ENCODE measurements at regions not wholly inside any gene's neighbourhood (a gene's known extent, or its start where the extent isn't known, plus 50 kb on each side); places are given as distances from the start of the nearest gene placed in this dataset.

- DNase-seq (ENCODE audit: low read depth in 1 of 2, low spot score in 2 of 2), result no peak
- Histone ChIP-seq H3K4me3 (no peak overlapping the region), H3K4me1 (replicated peaks) (no peaks in the 10 kb centered on the region), H3K9me3 (replicated peaks) (no peaks in the 10 kb centered on the region), H3K36me3 (no peaks in the 10 kb centered on the region), H3K27ac (no peak overlapping the region), H3K27me3 (replicated peaks) (no peaks in the 10 kb centered on the region)
Observed at GRCh38 chr2:194182888-194183287, 1474.1 kb upstream of the SLC39A10 start.

GRCh38 chr2:194176134-194176533 is 1480.9 kb upstream of the SLC39A10 start:
- no peak overlapping the region for H3K4me3 ChIP-seq
- no peak for DNase-seq (ENCODE audit: low read depth in 1 of 2, low spot score in 2 of 2)
- no peaks in the 10 kb centered on the region for H3K27me3 ChIP-seq (replicated peaks)
- H3K4me1 ChIP-seq (replicated peaks), result no peaks in the 10 kb centered on the region
- no peaks in the 10 kb centered on the region for H3K9me3 ChIP-seq (replicated peaks)
- no peaks in the 10 kb centered on the region for H3K36me3 ChIP-seq
- H3K27ac ChIP-seq, result no peak overlapping the region

GRCh38 chr2:194166818-194167217 is 1490.2 kb upstream of the SLC39A10 start:
- Histone ChIP-seq H3K36me3 (no peaks in the 10 kb centered on the region), H3K4me3 (no peak overlapping the region), H3K27ac (no peak overlapping the region), H3K4me1 (replicated peaks) (no peaks in the 10 kb centered on the region), H3K9me3 (replicated peaks) (no peaks in the 10 kb centered on the region), H3K27me3 (replicated peaks) (no peaks in the 10 kb centered on the region)
- no peak for DNase-seq (ENCODE audit: low read depth in 1 of 2, low spot score in 2 of 2)

- Histone ChIP-seq H3K27ac (no peak overlapping the region), H3K36me3 (no peaks in the 10 kb centered on the region), H3K27me3 (replicated peaks) (no peaks in the 10 kb centered on the region), H3K4me3 (no peak overlapping the region), H3K4me1 (replicated peaks) (no peaks in the 10 kb centered on the region), H3K9me3 (replicated peaks) (no peaks in the 10 kb centered on the region; the same call in 1 of the 2 replicates)
- DNase-seq (ENCODE audit: low read depth in 1 of 2, low spot score in 2 of 2), result no peak
Observed at GRCh38 chr2:194155431-194155830, 1501.6 kb upstream of the SLC39A10 start.

GRCh38 chr2:194151231-194151630 is 1505.8 kb upstream of the SLC39A10 start:
- Histone ChIP-seq H3K9me3 (replicated peaks) (no peaks in the 10 kb centered on the region), H3K27me3 (replicated peaks) (no peaks in the 10 kb centered on the region), H3K36me3 (no peaks in the 10 kb centered on the region), H3K27ac (no peak overlapping the region), H3K4me1 (replicated peaks) (no peaks in the 10 kb centered on the region), H3K4me3 (no peak overlapping the region)
- no peak for DNase-seq (ENCODE audit: low read depth in 1 of 2, low spot score in 2 of 2)

GRCh38 chr2:194135463-194135862 is 1521.6 kb upstream of the SLC39A10 start:
- DNase-seq (ENCODE audit: low read depth in 1 of 2, low spot score in 2 of 2), result no peak
- Histone ChIP-seq H3K27ac (no peak overlapping the region), H3K27me3 (replicated peaks) (no peaks in the 10 kb centered on the region), H3K4me1 (replicated peaks) (no peaks in the 10 kb centered on the region), H3K4me3 (no peak overlapping the region), H3K36me3 (no peaks in the 10 kb centered on the region), H3K9me3 (replicated peaks) (no peaks in the 10 kb centered on the region)

GRCh38 chr2:194128810-194129209 is 1528.2 kb upstream of the SLC39A10 start:
- Histone ChIP-seq H3K27ac (no peak overlapping the region), H3K4me1 (replicated peaks) (no peaks in the 10 kb centered on the region), H3K4me3 (no peak overlapping the region), H3K9me3 (replicated peaks) (0 out of 2 replicates have a peak, but pooled peaks cover 3% of the 10 kb centered on the region), H3K36me3 (no peaks in the 10 kb centered on the region), H3K27me3 (replicated peaks) (no peaks in the 10 kb centered on the region)
- no peak for DNase-seq (ENCODE audit: low read depth in 1 of 2, low spot score in 2 of 2)

GRCh38 chr2:194126418-194126817 is 1530.6 kb upstream of the SLC39A10 start:
- H3K27me3 ChIP-seq (replicated peaks), result no peaks in the 10 kb centered on the region
- no peaks in the 10 kb centered on the region for H3K4me1 ChIP-seq (replicated peaks)
- H3K36me3 ChIP-seq, result no peaks in the 10 kb centered on the region
- H3K4me3 ChIP-seq, result no peak overlapping the region
- no peak overlapping the region for H3K27ac ChIP-seq
- 0 out of 2 replicates have a peak, but pooled peaks cover 3% of the 10 kb centered on the region for H3K9me3 ChIP-seq (replicated peaks)
- no peak for DNase-seq (ENCODE audit: low read depth in 1 of 2, low spot score in 2 of 2)

GRCh38 chr2:194116861-194117260 is 1540.2 kb upstream of the SLC39A10 start:
- Histone ChIP-seq H3K9me3 (replicated peaks) (no peaks in the 10 kb centered on the region), H3K4me1 (replicated peaks) (no peaks in the 10 kb centered on the region), H3K27me3 (replicated peaks) (no peaks in the 10 kb centered on the region), H3K27ac (no peak overlapping the region), H3K4me3 (no peak overlapping the region), H3K36me3 (no peaks in the 10 kb centered on the region)
- no peak for DNase-seq (ENCODE audit: low read depth in 1 of 2, low spot score in 2 of 2)

GRCh38 chr2:194105358-194105757 is 1551.7 kb upstream of the SLC39A10 start:
- Histone ChIP-seq H3K36me3 (no peaks in the 10 kb centered on the region), H3K4me1 (replicated peaks) (no peaks in the 10 kb centered on the region), H3K9me3 (replicated peaks) (no peaks in the 10 kb centered on the region)

GRCh38 chr2:194104687-194105086 is 1552.3 kb upstream of the SLC39A10 start:
- Histone ChIP-seq H3K27me3 (replicated peaks) (no peaks in the 10 kb centered on the region), H3K4me1 (replicated peaks) (no peaks in the 10 kb centered on the region), H3K9me3 (replicated peaks) (no peaks in the 10 kb centered on the region), H3K4me3 (no peak overlapping the region), H3K36me3 (no peaks in the 10 kb centered on the region), H3K27ac (no peak overlapping the region)
- DNase-seq (ENCODE audit: low read depth in 1 of 2, low spot score in 2 of 2), result no peak

More at GRCh38 chr2:194105358-194105757, 1551.7 kb upstream of the SLC39A10 start:
- no peak overlapping the region for H3K27ac ChIP-seq
- DNase-seq (ENCODE audit: low read depth in 1 of 2, low spot score in 2 of 2), result no peak
- no peaks in the 10 kb centered on the region for H3K27me3 ChIP-seq (replicated peaks)
- no peak overlapping the region for H3K4me3 ChIP-seq

- H3K27ac ChIP-seq, result no peak overlapping the region
- H3K4me1 ChIP-seq (replicated peaks), result no peaks in the 10 kb centered on the region
- no peaks in the 10 kb centered on the region for H3K27me3 ChIP-seq (replicated peaks)
- H3K9me3 ChIP-seq (replicated peaks), result no peaks in the 10 kb centered on the region
- DNase-seq (ENCODE audit: low read depth in 1 of 2, low spot score in 2 of 2), result no peak
- no peak overlapping the region for H3K4me3 ChIP-seq
- H3K36me3 ChIP-seq, result no peaks in the 10 kb centered on the region
Observed at GRCh38 chr2:194103941-194104659, 1552.9 kb upstream of the SLC39A10 start.

GRCh38 chr2:194102546-194102945 is 1554.5 kb upstream of the SLC39A10 start:
- no peak for DNase-seq (ENCODE audit: low read depth in 1 of 2, low spot score in 2 of 2)
- Histone ChIP-seq H3K36me3 (no peaks in the 10 kb centered on the region), H3K4me1 (replicated peaks) (no peaks in the 10 kb centered on the region), H3K27me3 (replicated peaks) (no peaks in the 10 kb centered on the region), H3K4me3 (no peak overlapping the region), H3K9me3 (replicated peaks) (no peaks in the 10 kb centered on the region), H3K27ac (no peak overlapping the region)

GRCh38 chr2:194100201-194100600 is 1556.8 kb upstream of the SLC39A10 start:
- H3K27ac ChIP-seq, result no peak overlapping the region
- no peaks in the 10 kb centered on the region for H3K4me1 ChIP-seq (replicated peaks)
- H3K27me3 ChIP-seq (replicated peaks), result no peaks in the 10 kb centered on the region
- H3K9me3 ChIP-seq (replicated peaks), result no peaks in the 10 kb centered on the region
- H3K4me3 ChIP-seq, result no peak overlapping the region
- DNase-seq (ENCODE audit: low read depth in 1 of 2, low spot score in 2 of 2), result no peak
- no peaks in the 10 kb centered on the region for H3K36me3 ChIP-seq

GRCh38 chr2:194096402-194096801 is 1560.6 kb upstream of the SLC39A10 start:
- H3K4me3 ChIP-seq, result no peak overlapping the region
- H3K36me3 ChIP-seq, result no peaks in the 10 kb centered on the region
- no peaks in the 10 kb centered on the region for H3K4me1 ChIP-seq (replicated peaks)
- no peak for DNase-seq (ENCODE audit: low read depth in 1 of 2, low spot score in 2 of 2)
- H3K27ac ChIP-seq, result no peak overlapping the region
- no peaks in the 10 kb centered on the region for H3K27me3 ChIP-seq (replicated peaks)
- H3K9me3 ChIP-seq (replicated peaks), result no peaks in the 10 kb centered on the region

Data from SJSA1 (cell line).